ENCODE measurements at regions not wholly inside any gene's neighbourhood (a gene's known extent, or its start where the extent isn't known, plus 50 kb on each side); places are given as distances from the start of the nearest gene placed in this dataset.

DNA sequence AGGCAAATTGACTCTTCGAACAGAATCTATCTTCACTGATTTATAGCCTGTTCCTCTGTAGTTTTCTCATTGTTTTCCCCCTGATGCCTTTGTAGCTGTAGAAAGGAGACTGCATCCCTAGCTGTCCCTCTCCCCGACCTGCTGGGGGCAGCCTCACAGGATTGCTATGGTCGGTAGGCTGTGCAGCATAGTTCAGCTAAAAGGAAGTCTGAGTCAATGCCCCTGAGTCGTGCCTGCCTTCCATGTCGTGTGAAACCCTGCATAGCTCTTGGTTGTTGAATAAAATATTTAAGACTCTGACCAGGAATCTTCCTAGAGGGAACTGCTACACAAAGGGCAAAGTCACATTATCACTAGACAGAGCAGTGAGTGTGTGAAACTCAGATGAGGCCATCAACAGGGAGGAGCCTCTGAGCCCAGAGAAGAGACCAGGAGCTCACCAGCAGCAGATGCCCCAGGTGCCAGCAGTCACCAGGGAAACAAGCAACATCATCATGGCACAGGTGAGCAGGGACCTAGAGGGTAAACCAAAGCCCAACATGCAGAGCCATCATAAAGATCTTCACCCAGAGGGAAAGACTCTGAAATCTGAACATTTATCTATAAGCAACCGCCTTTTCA is 108.4 kb upstream of the NBEA start:
- Histone ChIP-seq H3K9me1 (replicated peaks; ENCODE audit: control insufficient read depth, extremely low read depth, insufficient read depth, low read length) (no peaks in the 10 kb centered on the region), H3K27ac (ENCODE audit: insufficient read depth, low read depth, low read length) (no peak overlapping the region), H3K4me3 (replicated peaks in 1 of 3; ENCODE audit: insufficient read depth in 1 of 3, low read depth in 1 of 3, low read length in 3 of 3) (no peak overlapping the region), H3K9ac (replicated peaks; ENCODE audit: extremely low read depth, insufficient read depth, low read length) (no peak overlapping the region), H3K79me2 (ENCODE audit: control insufficient read depth, insufficient read depth, low read length) (no peaks in the 10 kb centered on the region), H4K20me1 (replicated peaks; ENCODE audit: control insufficient read depth, extremely low read depth, insufficient read depth, low read length) (no peaks in the 10 kb centered on the region), H2AFZ (ENCODE audit: low read depth, low read length) (no peak overlapping the region), H3K9me3 (replicated peaks; ENCODE audit: control insufficient read depth, insufficient read depth, low read length) (no peaks in the 10 kb centered on the region), H3K27me3 (ENCODE audit: control insufficient read depth in 2 of 2, insufficient read depth in 2 of 2, low read length in 2 of 2) (no peaks in the 10 kb centered on the region), H3K4me1 (ENCODE audit: control insufficient read depth, extremely low read depth, insufficient read depth, low read length) (no peaks in the 10 kb centered on the region), H3K4me2 (ENCODE audit: insufficient read depth, low read length) (no peak overlapping the region), H3K36me3 (ENCODE audit: control insufficient read depth in 2 of 2, extremely low read depth in 1 of 2, insufficient read depth in 2 of 2, low read length in 2 of 2) (no peaks in the 10 kb centered on the region)
- no TSS peak for BruUV-seq (replicated peaks)
- CTCF ChIA-PET, result no interaction called here
- intact Hi-C loops (cut with micrococcal nuclease) (no loop called here), dilution Hi-C loops (cut with MboI; ENCODE audit: extremely low pct_ligation_motif_present, low sequenced_read_pairs) (no loop called here)
- FAIRE-seq (peak; percentile 49), DNase-seq (ENCODE audit: low read depth, low spot score) (peak; percentile 4)
- TF ChIP-seq, protein P1, sequence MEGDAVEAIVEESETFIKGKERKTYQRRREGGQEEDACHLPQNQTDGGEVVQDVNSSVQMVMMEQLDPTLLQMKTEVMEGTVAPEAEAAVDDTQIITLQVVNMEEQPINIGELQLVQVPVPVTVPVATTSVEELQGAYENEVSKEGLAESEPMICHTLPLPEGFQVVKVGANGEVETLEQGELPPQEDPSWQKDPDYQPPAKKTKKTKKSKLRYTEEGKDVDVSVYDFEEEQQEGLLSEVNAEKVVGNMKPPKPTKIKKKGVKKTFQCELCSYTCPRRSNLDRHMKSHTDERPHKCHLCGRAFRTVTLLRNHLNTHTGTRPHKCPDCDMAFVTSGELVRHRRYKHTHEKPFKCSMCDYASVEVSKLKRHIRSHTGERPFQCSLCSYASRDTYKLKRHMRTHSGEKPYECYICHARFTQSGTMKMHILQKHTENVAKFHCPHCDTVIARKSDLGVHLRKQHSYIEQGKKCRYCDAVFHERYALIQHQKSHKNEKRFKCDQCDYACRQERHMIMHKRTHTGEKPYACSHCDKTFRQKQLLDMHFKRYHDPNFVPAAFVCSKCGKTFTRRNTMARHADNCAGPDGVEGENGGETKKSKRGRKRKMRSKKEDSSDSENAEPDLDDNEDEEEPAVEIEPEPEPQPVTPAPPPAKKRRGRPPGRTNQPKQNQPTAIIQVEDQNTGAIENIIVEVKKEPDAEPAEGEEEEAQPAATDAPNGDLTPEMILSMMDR (IDR thresholded peaks at IDR 0.05; ENCODE audit: extremely low read depth in 1 of 2, insufficient read depth in 1 of 2, low read depth in 1 of 2, low read length in 2 of 2), result peak in 1 of 2 donors; percentile 3
- TF ChIP-seq GATA2 (IDR thresholded peaks at IDR 0.05; ENCODE audit: insufficient read depth, insufficient read length, low read depth, low read length) (no peak), POLR2AphosphoS5 (IDR thresholded peaks at IDR 0.05; ENCODE audit: insufficient read depth, low read depth, low read length) (no peak), JUN (IDR thresholded peaks at IDR 0.05; ENCODE audit: borderline replicate concordance, insufficient read depth, insufficient read length, low read depth) (no peak), POLR2A (IDR thresholded peaks at IDR 0.05; ENCODE audit: low read depth, low read length) (no peak)
- POLR2A ChIA-PET, result no interaction called here

DNA sequence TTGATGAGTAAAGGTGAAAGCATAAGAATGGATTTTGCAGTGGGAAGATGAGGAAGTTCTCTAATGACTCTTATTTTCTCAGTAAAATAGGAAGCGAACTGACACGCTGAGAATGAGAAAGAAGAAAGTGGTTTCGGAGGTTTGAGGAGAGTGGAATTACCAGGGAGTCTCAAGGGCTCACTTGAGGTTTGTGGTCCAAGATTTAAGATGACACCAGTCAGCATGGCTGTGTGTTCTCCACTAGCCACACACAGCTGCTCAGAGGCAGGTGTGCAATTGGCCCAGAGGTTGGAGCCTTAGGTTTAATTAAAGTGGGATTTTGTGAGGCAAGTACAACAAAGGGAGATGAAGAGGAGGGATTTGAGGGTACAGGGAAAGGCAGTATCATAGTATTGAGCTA is 99.6 kb upstream of the NBEA start:
- H3K4me3 ChIP-seq (replicated peaks in 1 of 3; ENCODE audit: insufficient read depth in 1 of 3, low read depth in 1 of 3, low read length in 3 of 3), result no peak overlapping the region
- H3K4me2 ChIP-seq (ENCODE audit: insufficient read depth, low read length), result no peak overlapping the region
- intact Hi-C loops (cut with micrococcal nuclease), result no loop called here
- no peaks in the 10 kb centered on the region for H4K20me1 ChIP-seq (replicated peaks; ENCODE audit: control insufficient read depth, extremely low read depth, insufficient read depth, low read length)
- H3K4me1 ChIP-seq (ENCODE audit: control insufficient read depth, extremely low read depth, insufficient read depth, low read length), result no peaks in the 10 kb centered on the region
- no peaks in the 10 kb centered on the region for H3K36me3 ChIP-seq (ENCODE audit: control insufficient read depth in 2 of 2, extremely low read depth in 1 of 2, insufficient read depth in 2 of 2, low read length in 2 of 2)
- FAIRE-seq (no peak), DNase-seq (ENCODE audit: low read depth, low spot score) (no peak)
- H3K79me2 ChIP-seq (ENCODE audit: control insufficient read depth, insufficient read depth, low read length), result no peaks in the 10 kb centered on the region
- POLR2A ChIA-PET, result no interaction called here
- no peak overlapping the region for H3K27ac ChIP-seq (ENCODE audit: insufficient read depth, low read depth, low read length)
- TF ChIP-seq MYC (IDR thresholded peaks at IDR 0.05; ENCODE audit: low read depth, low read length) (no peak), FOS (IDR thresholded peaks at IDR 0.05; ENCODE audit: borderline replicate concordance, insufficient read depth, low read length) (no peak), JUN (IDR thresholded peaks at IDR 0.05; ENCODE audit: borderline replicate concordance, insufficient read depth, insufficient read length, low read depth) (no peak), GATA2 (IDR thresholded peaks at IDR 0.05; ENCODE audit: insufficient read depth, insufficient read length, low read depth, low read length) (no peak), POLR2A (IDR thresholded peaks at IDR 0.05; ENCODE audit: low read depth, low read length) (no peak), EZH2 (IDR thresholded peaks at IDR 0.05; ENCODE audit: borderline replicate concordance, low read depth, low read length, severe bottlenecking) (no peak), POLR2AphosphoS5 (IDR thresholded peaks at IDR 0.05; ENCODE audit: insufficient read depth, low read depth, low read length) (no peak)
- TF ChIP-seq, protein P1 (IDR thresholded peaks at IDR 0.05; ENCODE audit: extremely low read depth in 1 of 2, insufficient read depth in 1 of 2, low read depth in 1 of 2, low read length in 2 of 2), result no peak
- TF ChIP-seq, protein P2, sequence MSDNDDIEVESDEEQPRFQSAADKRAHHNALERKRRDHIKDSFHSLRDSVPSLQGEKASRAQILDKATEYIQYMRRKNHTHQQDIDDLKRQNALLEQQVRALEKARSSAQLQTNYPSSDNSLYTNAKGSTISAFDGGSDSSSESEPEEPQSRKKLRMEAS (IDR thresholded peaks at IDR 0.05; ENCODE audit: insufficient read depth, insufficient read length), result no peak
- no peak overlapping the region for H2AFZ ChIP-seq (ENCODE audit: low read depth, low read length)
- no TSS peak for BruUV-seq (replicated peaks)
- H3K9me3 ChIP-seq (replicated peaks; ENCODE audit: control insufficient read depth, insufficient read depth, low read length), result no peaks in the 10 kb centered on the region
- dilution Hi-C loops (cut with MboI; ENCODE audit: extremely low pct_ligation_motif_present, low sequenced_read_pairs), result no loop called here
- CTCF ChIA-PET, result no interaction called here
- H3K27me3 ChIP-seq (ENCODE audit: control insufficient read depth in 2 of 2, insufficient read depth in 2 of 2, low read length in 2 of 2), result peaks cover 6 to 7% of the 10 kb centered on the region in 2 experiments
- H3K9me1 ChIP-seq (replicated peaks; ENCODE audit: control insufficient read depth, extremely low read depth, insufficient read depth, low read length), result no peaks in the 10 kb centered on the region
- no peak overlapping the region for H3K9ac ChIP-seq (replicated peaks; ENCODE audit: extremely low read depth, insufficient read depth, low read length)
